ENCODE measurements at regions not wholly inside any gene's neighbourhood (a gene's known extent, or its start where the extent isn't known, plus 50 kb on each side); places are given as distances from the start of the nearest gene placed in this dataset.

GRCh38 chr4:12545812-12546211, 938.3 kb downstream of the RAB28 start:
- Histone ChIP-seq H3K9ac (ENCODE audit: low read depth in 2 of 2, low read length in 2 of 2) (no peak overlapping the region), H3K36me3 (no peaks in the 10 kb centered on the region), H3K9me3 (no peaks in the 10 kb centered on the region), H3K27ac (no peak overlapping the region), H3K4me1 (no peaks in the 10 kb centered on the region), H3K4me3 (no peak overlapping the region), H3K27me3 (no peaks in the 10 kb centered on the region)
- no peak for TF ChIP-seq CTCF (IDR thresholded peaks at IDR 0.05)
- intact Hi-C loops (cut with DNase I), result no loop called here
- DNase-seq, result no peak

DNA sequence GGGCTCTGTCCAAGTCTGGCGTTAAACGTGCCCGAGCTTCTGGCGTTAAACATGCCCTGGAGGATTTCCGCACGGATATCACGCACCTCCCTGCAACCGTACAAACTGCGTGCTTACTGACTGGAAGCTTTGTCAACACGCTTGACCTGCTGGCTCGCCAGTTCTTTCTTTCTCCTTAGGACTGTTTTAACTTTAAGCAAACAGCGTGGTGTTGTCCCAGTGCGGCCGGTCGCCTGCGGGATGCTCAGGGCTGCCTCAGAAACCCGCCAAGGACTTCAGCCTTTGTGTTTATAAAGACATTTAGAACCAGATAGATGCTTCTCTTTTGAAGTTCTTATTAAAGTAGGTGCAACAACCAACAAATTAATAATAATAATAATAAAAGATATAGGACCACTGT, 946.0 kb downstream of the RAB28 start:
- no peaks in the 10 kb centered on the region for H3K27me3 ChIP-seq
- DNase-seq, result no peak
- no peak overlapping the region for H3K9ac ChIP-seq (ENCODE audit: low read depth in 2 of 2, low read length in 2 of 2)
- H3K27ac ChIP-seq, result no peak overlapping the region
- no peak for TF ChIP-seq CTCF (IDR thresholded peaks at IDR 0.05)
- intact Hi-C loops (cut with DNase I), result no loop called here
- H3K9me3 ChIP-seq, result no peaks in the 10 kb centered on the region
- H3K4me3 ChIP-seq, result no peak overlapping the region
- H3K36me3 ChIP-seq, result no peaks in the 10 kb centered on the region
- H3K4me1 ChIP-seq, result no peaks in the 10 kb centered on the region

- H3K9me3 ChIP-seq, result no peaks in the 10 kb centered on the region
- no peak for TF ChIP-seq CTCF (IDR thresholded peaks at IDR 0.05)
- DNase-seq, result no peak
- H3K27me3 ChIP-seq, result no peaks in the 10 kb centered on the region
- H3K4me3 ChIP-seq, result no peak overlapping the region
- H3K4me1 ChIP-seq, result no peaks in the 10 kb centered on the region
- H3K27ac ChIP-seq, result no peak overlapping the region
- H3K36me3 ChIP-seq, result no peaks in the 10 kb centered on the region
- intact Hi-C loops (cut with DNase I), result no loop called here
- no peak overlapping the region for H3K9ac ChIP-seq (ENCODE audit: low read depth in 2 of 2, low read length in 2 of 2)
These were observed 949.5 kb downstream of the RAB28 start for GRCh38 chr4:12534684-12535083.

- no peak overlapping the region for H3K4me3 ChIP-seq
- no peak for TF ChIP-seq CTCF (IDR thresholded peaks at IDR 0.05)
- no peaks in the 10 kb centered on the region for H3K36me3 ChIP-seq
- no peaks in the 10 kb centered on the region for H3K27me3 ChIP-seq
- no peaks in the 10 kb centered on the region for H3K9me3 ChIP-seq
- no peaks in the 10 kb centered on the region for H3K4me1 ChIP-seq
- H3K9ac ChIP-seq (ENCODE audit: low read depth in 2 of 2, low read length in 2 of 2), result no peak overlapping the region
- H3K27ac ChIP-seq, result no peak overlapping the region
- intact Hi-C loops (cut with DNase I), result no loop called here
- no peak for DNase-seq
These were observed 964.7 kb downstream of the RAB28 start for GRCh38 chr4:12519426-12519825.

- Histone ChIP-seq H3K27me3 (no peaks in the 10 kb centered on the region), H3K4me3 (no peak overlapping the region), H3K36me3 (no peaks in the 10 kb centered on the region), H3K9ac (ENCODE audit: low read depth in 2 of 2, low read length in 2 of 2) (no peak overlapping the region), H3K4me1 (no peaks in the 10 kb centered on the region), H3K9me3 (no peaks in the 10 kb centered on the region), H3K27ac (no peak overlapping the region)
- no peak for TF ChIP-seq CTCF (IDR thresholded peaks at IDR 0.05)
- DNase-seq, result no peak
- intact Hi-C loops (cut with DNase I), result no loop called here
These were observed 976.2 kb downstream of the RAB28 start for GRCh38 chr4:12507868-12508481.

All from colonic mucosa (tissue), 4 donors.